HEK293 (cell line): ENCODE measurements at regions not wholly inside any gene's neighbourhood (a gene's known extent, or its start where the extent isn't known, plus 50 kb on each side); places are given as distances from the start of the nearest gene placed in this dataset.

Experiments used
- CTCF ChIA-PET: fragments of 350-600 bp; formaldehyde crosslinking; extraction: SDS; loops from one replicate; lab custom pipeline; 2021; ENCODE audit warnings: antibody characterized with exemption; lab: Yijun Ruan, JAX
- POLR2A ChIA-PET: fragments of 300-600 bp; formaldehyde crosslinking; extraction: SDS; loops from one replicate; lab custom pipeline; 2020; ENCODE audit warnings: antibody characterized with exemption, inconsistent platforms; lab: Yijun Ruan, JAX
- H3K27ac ChIP-seq: fragments of 200-500 bp; sonication (Bioruptor generic); 2 replicates; pipeline ENCODE4 v1.5.1; 2014; ENCODE audit warnings: low read depth, low read length, control low read depth, inconsistent platforms; ENCODE audit errors: extremely low read depth
- H3K36me3 ChIP-seq, 2 experiments: fragments of 200-500 bp in 1 of 2; sonication (Bioruptor generic) in 1 of 2; 1 replicate in 1 of 2; 2 replicates in 1 of 2; pipeline ENCODE4 v1.5.1; 2014 to 2017; ENCODE audit warnings: inconsistent platforms in 2 of 2, low read length in 2 of 2; ENCODE audit not compliant: control insufficient read depth in 2 of 2, insufficient read depth in 1 of 2
- H3K4me1 ChIP-seq: fragments of 200-500 bp; sonication (Bioruptor generic); 2 replicates; pipeline ENCODE4 v1.5.1; 2014; ENCODE audit warnings: mild to moderate bottlenecking, low read length, inconsistent platforms; ENCODE audit not compliant: control insufficient read depth, insufficient read depth
- H3K4me3 ChIP-seq: 2 replicates; pipeline ENCODE4 v1.5.1; 2011; ENCODE audit warnings: low read depth, mild to moderate bottlenecking, control low read depth, low read length, moderate library complexity
- H3K9me3 ChIP-seq: fragments of 200-500 bp; sonication (Bioruptor generic); 2 replicates; pipeline ENCODE4 v1.5.1; 2014; ENCODE audit warnings: low read depth, low read length, inconsistent platforms; ENCODE audit not compliant: control insufficient read depth, insufficient read depth
- ATF2 ChIP-seq: fragments of 450-650 bp; formaldehyde crosslinking; IDR thresholded peaks from 2 replicates; pipeline ENCODE4 v1.5.1; 2016; ENCODE audit warnings: missing biosample characterization, missing genetic modification characterization, low read depth
- HOXC10 ChIP-seq: sonication (generic); formaldehyde crosslinking; IDR thresholded peaks from 2 replicates; pipeline ENCODE4 v1.8.1; 2023; ENCODE audit warnings: mild to moderate bottlenecking, missing genetic modification reagents
- ZBTB10 ChIP-seq: fragments of 450-650 bp; formaldehyde crosslinking; IDR thresholded peaks from 2 replicates; pipeline ENCODE4 v1.5.1; 2016; ENCODE audit warnings: missing biosample characterization, missing genetic modification characterization
- ZBTB21 ChIP-seq: fragments of 450-650 bp; formaldehyde crosslinking; IDR thresholded peaks from 2 replicates; pipeline ENCODE4 v1.5.1; 2017; ENCODE audit warnings: missing biosample characterization, missing genetic modification characterization
- ZBTB7A ChIP-seq: fragments of 450-650 bp; formaldehyde crosslinking; IDR thresholded peaks from 2 replicates; pipeline ENCODE4 v1.5.1; 2016; ENCODE audit warnings: low read depth, missing biosample characterization, missing genetic modification characterization
- ZNF211 ChIP-seq: fragments of 450-650 bp; formaldehyde crosslinking; IDR thresholded peaks from 2 replicates; pipeline ENCODE4 v1.5.1; 2016; ENCODE audit warnings: low read depth, missing biosample characterization, missing genetic modification characterization
- ZNF335 ChIP-seq: fragments of 450-650 bp; formaldehyde crosslinking; conservative IDR thresholded peaks from 2 replicates; pipeline ENCODE4 v1.5.1; 2016; ENCODE audit warnings: missing biosample characterization, missing genetic modification characterization
- ZNF350 ChIP-seq: fragments of 450-650 bp; formaldehyde crosslinking; IDR thresholded peaks from 2 replicates; pipeline ENCODE4 v1.5.0; 2017; ENCODE audit warnings: missing biosample characterization, mild to moderate bottlenecking, missing genetic modification characterization
- ZNF37A ChIP-seq: fragments of 450-650 bp; IDR thresholded peaks from 2 replicates; pipeline ENCODE4 v1.5.1; 2018; ENCODE audit warnings: missing biosample characterization, missing genetic modification characterization
- ZNF398 ChIP-seq: fragments of 450-650 bp; formaldehyde crosslinking; IDR thresholded peaks from 2 replicates; pipeline ENCODE4 v1.5.1; 2017; ENCODE audit warnings: missing biosample characterization, missing genetic modification characterization
- ZNF473 ChIP-seq: fragments of 450-650 bp; formaldehyde crosslinking; IDR thresholded peaks from 2 replicates; pipeline ENCODE4 v1.5.1; 2017; ENCODE audit warnings: missing biosample characterization, missing genetic modification characterization
- ZNF501 ChIP-seq: fragments of 450-650 bp; formaldehyde crosslinking; IDR thresholded peaks from 2 replicates; pipeline ENCODE4 v1.5.1; 2016; ENCODE audit warnings: missing biosample characterization, missing genetic modification characterization
- ZNF513 ChIP-seq: fragments of 450-650 bp; IDR thresholded peaks from 2 replicates; pipeline ENCODE4 v1.5.1; 2018; ENCODE audit warnings: missing biosample characterization, missing genetic modification characterization
- ZNF560 ChIP-seq: fragments of 450-650 bp; formaldehyde crosslinking; IDR thresholded peaks from 2 replicates; pipeline ENCODE4 v1.5.1; 2017; ENCODE audit warnings: missing biosample characterization, missing genetic modification characterization, borderline replicate concordance
- ZNF600 ChIP-seq: fragments of 450-650 bp; formaldehyde crosslinking; IDR thresholded peaks from 2 replicates; pipeline ENCODE4 v1.5.1; 2016; ENCODE audit warnings: missing biosample characterization, missing genetic modification characterization
- ZNF704 ChIP-seq: fragments of 450-650 bp; formaldehyde crosslinking; IDR thresholded peaks from 2 replicates; pipeline ENCODE4 v1.5.1; 2016; ENCODE audit warnings: missing biosample characterization, missing genetic modification characterization
- ZNF843 ChIP-seq: fragments of 450-650 bp; formaldehyde crosslinking; IDR thresholded peaks from 2 replicates; pipeline ENCODE4 v1.5.1; 2016; ENCODE audit warnings: missing biosample characterization, missing genetic modification characterization

- H3K27ac ChIP-seq: no peak overlapping the region
- CTCF ChIA-PET: no interaction called here
These were observed 229.0 kb upstream of the ZNF804A start for GRCh38 chr2:184369307-184369706.

More at GRCh38 chr2:184369307-184369706, 229.0 kb upstream of the ZNF804A start:
- POLR2A ChIA-PET: no interaction called here
- Histone ChIP-seq H3K36me3 (no peaks in the 10 kb centered on the region), H3K4me1 (no peaks in the 10 kb centered on the region), H3K9me3 (no peaks in the 10 kb centered on the region), H3K4me3 (no peak overlapping the region)
- TF ChIP-seq ZNF211 (no peak), ZNF600 (tag by site-specific recombination) (no peak), ZNF37A (no peak), ZBTB10 (tag by site-specific recombination) (no peak), ATF2 (tag by site-specific recombination) (no peak), ZNF704 (tag by site-specific recombination) (no peak), ZNF513 (no peak), ZNF501 (tag by site-specific recombination) (no peak), ZNF843 (tag by site-specific recombination) (no peak), ZNF473 (tag by site-specific recombination) (no peak), ZNF398 (tag by site-specific recombination) (no peak), ZBTB7A (tag by site-specific recombination) (no peak), ZBTB21 (no peak), ZNF350 (no peak), ZNF560 (tag by site-specific recombination) (no peak), HOXC10 (CRISPR knock-in tag) (no peak), ZNF335 (tag by site-specific recombination) (no peak)
